ENCODE measurements at regions not wholly inside any gene's neighbourhood (a gene's known extent, or its start where the extent isn't known, plus 50 kb on each side); places are given as distances from the start of the nearest gene placed in this dataset.

DNA sequence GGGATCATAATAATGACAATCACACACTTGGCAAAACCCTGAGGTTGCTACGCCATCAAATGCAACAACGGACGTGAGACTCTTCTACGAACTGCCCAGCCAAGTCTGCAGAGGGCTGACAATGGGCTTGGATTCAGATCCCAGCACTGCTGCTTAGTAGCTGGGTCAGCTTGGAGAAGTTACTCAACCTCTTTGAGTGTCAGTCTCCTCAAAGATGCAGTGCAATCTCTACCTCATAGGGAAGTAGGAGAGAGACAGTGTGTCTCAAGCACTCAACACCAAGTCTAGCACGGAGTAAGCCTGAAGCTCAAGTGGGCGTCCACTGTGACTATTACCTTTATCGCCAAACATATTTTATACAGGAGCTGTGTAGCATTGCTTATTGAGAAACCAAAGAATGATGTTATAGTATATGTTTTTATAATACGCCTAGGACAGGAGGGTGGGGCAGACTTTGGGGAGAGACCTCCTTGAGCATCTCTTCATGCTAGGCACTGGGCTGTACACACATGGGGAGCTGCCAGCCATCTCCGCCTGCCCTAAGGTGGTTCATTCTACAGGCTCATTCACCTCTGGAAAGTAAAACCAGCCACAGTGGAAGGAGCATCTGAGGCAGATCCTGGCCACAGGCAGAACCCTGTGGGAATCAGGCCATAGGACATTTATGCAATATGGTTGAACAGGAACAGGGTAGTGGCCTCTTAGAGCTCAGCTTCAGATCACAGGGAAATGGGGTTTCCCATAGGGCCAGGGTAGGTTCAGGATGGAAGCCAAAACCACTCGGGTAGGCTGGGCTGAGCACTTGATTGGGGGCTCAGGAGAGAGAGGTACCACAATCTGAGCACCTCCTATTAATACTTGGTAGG is 160.2 kb downstream of the MRPL14 start:
- DNase-seq: no peak

DNA sequence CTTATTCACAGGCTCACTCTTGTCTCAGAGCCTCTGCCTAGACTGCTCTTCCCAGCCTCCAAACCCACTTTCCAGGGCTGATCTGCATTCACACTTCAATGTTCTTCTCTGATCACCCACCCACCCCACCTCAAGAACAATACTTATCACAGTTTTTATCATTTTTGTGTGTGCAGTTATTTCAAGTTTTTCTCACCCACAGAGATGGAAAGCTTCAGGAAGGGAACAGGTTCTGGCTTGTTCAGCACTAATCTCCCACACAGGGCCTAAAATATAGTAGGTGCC is 160.9 kb downstream of the MRPL14 start:
- DNase-seq: no peak

DNA sequence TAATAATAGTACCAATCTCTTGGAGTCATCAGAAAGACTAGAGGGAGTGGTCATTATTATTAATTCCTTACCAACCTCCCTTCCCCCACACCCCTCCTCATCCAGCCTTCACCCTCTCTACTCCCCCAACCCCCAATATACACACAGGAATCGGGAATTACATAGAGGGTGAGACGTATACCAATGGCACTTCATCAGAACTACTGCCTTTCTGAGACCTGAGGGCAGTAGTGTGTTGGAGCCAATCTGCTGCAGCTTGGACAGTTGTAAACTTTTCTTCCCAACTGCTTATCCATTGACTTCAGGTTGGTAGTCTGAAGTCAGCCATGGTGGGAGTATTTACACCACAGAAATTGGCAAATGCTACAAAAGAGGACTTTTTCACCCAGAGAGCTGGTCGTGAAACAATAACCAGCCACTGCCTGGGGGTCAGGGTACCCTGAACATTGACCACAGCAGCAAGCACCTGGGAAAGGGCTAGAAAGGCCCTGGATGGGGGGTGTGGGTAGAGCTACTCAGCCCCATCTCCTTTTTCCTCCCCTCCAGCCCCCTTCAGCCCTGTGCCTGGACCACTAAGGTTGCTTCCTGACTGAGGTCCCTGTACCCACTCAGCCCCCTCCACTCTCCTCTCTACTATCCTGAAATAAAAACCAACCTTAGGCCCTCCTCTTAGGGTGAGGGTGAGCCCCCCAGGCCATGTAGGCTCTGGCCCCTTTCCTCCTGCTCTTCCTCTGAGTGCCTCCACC is 161.5 kb downstream of the MRPL14 start:
- no peak for DNase-seq

DNA sequence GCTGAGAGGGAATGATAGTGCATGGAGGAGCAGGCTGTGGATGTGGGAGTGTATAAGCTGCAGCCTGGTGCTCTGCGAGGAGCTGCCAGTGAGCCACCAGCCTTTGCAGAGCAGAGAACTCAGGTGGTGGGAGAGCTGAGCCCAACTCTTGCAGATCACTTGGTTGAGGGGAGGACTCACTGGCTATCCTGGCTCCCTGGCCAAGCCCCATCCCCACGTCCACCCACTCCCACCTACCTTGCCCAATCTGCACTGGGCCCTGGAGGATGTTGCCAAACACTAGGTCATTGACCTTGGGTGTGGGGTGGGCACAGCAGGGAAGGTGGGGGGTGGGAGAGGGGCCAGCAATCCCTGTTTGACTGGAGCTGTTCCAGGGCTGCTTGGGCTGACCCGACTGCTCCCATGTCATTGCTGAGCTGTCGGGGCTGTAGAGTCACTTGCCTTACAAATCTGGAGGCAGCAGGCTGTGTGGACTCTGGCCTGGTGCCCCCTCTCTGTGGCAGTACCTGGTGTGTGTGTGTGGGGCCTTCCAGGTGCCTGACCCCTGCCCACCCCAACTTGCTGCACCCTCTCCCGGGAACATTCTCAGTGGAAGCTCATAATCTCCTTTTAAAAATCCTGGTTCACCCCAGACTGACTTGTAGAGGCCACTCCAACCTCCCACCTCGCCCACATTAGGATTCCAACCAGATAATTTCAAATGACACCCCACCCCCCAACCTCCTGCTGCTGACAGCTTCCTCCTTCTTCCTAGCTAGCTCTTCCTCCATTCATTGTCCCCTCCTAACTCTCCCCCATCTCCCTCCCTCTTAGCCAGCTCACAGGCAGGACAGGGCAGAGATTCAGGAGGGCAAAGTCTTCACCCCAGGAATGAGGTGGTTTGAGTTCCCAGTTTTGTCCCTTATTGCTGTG is 162.3 kb downstream of the MRPL14 start:
- no peak for DNase-seq

DNA sequence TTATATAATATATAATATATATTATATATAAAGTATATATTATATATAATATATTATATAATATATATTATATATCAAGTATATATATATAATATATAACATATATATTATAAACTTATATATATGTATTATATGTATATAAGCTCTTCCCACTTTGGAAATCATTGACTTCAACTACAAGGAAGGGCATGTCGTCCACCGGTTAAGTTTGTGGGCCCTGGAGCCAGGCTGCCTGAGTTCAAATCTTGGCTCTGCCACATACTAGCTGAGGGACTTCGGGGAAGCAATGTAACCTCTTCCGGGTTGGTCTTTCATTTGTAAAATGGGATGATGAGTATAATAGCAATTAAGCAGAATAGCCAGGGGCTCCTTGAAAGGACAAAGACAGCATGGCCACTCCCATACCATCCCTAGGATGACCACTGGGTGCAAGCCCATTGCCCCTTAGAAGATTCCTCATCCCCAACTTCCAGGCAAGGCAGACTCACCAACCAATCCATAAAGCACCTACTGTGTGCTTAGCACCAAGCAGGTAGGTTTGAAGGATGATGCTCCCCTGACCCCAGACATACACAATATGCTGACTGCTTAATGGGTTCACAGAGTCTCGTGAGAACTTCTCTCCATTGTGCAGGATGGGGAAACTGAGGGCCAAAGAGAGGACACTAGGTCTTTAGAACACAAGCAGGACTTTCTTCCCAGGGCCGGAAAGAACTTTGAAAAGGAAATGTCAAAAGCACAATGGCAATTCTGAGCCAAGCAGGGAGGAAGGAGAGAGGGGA is 163.2 kb downstream of the MRPL14 start:
- no peak for DNase-seq

DNA sequence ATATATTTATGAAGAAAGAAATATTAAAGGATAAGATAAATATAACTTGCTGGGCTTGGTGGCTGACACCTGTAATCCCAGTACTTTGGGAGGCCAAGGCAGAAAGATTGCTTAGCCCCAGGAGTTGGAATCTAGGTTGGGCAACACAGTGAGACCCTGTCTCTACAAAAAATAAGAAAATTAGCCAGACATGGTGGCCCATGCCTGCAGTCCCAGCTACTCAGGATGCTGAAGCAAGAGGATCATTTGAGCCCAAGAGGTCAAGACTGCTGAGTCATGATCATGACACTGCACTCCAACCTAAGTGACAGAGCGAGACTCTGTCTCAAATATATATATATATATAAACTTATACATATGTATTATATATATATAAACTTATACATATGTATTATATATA is 164.0 kb downstream of the MRPL14 start:
- DNase-seq: no peak

DNA sequence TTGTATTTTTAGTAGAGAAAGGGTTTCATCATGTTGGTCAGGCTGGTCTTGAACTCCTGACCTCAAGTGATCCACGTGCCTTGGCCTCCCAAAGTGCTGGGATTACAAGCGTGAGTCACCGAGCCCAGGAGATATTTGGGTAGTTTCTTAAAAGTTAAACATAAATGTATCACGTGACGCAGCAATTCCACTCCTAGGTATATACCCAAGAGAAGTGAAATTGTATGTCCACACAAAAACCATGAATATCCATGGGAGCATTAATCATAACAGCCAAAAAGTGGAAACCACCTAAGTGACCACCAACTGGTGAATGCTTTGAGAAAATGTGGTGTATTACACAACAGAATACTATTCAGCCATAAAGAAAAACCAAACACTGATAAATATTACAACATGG is 164.8 kb downstream of the MRPL14 start:
- peak; percentile 18 for DNase-seq

DNA sequence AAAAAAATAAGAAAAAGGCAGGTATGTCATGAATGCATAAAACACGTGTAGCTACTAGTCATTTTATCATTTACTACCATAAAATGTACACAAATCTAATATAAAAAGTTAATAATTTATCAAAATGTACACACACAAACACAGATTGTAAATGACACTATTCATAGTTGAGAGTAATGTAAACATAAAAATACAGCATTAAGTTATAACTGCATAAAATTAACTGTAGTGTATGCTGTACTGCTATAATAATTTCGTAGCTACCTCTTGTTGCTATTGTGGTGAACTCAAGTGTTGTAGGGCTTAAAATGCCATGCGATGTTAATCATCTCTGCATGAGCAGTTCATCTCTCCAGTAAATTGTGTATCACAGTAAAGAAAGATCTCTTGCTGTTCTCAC is 170.0 kb downstream of the MRPL14 start:
- no peak for DNase-seq

DNA sequence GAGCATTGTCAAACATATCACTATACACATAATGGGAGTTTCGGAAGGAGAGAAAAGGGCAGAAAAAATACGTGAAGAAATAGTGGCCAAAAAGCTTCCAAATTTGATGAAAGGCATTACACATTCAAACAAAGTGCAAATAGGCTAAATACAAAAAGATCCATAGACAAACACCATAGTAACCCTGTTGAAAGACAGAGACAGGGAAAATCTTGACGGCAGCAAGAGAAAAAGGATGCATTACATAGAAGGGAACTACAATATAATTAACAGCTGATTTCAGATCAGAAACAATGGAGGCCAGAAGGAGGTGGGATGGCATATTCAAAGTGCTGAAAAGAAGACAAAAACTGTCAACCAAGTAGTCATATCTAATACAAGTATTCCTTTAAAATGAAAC is 170.8 kb downstream of the MRPL14 start:
- no peak for DNase-seq

DNA sequence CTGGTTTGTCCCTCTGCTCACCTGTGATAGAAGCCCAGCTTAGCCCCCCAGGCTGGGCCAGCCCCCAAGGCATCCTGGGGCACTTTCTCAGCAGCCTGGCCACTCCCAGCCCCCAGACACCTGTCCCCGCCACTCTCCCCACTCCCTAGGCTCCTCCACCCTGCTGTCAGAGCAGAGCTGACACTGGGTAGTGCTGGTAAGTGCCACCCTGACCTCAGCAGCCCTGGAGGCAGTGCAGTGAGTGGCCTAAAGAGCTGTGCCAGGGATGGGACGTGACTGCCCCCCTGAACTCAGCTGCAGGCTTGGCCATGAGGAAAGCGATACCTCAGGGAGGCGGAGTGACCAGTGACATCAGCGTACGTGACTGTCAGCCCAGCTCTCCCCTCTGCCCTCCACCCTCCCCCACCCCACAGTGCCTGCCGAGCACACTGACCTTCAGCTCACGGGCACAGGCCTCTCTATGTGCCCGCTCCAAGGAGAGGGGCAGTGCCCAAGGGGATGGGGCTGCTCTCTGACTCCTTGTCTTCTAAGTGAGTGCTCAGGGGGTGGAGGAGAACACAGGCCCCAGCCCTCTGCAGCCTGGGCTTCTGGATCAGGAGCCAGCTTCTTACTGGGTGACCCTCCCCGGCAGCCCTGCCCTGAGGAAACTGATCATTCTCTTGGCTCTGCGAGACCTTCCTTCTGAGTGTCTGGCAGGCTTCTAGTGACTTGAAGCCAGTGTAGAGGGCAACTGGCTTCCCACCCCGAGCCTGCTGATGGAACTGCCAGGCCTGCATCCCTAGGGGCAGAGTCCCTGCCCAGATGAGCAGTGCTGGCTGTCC is 172.7 kb downstream of the MRPL14 start:
- no peak for DNase-seq

DNA sequence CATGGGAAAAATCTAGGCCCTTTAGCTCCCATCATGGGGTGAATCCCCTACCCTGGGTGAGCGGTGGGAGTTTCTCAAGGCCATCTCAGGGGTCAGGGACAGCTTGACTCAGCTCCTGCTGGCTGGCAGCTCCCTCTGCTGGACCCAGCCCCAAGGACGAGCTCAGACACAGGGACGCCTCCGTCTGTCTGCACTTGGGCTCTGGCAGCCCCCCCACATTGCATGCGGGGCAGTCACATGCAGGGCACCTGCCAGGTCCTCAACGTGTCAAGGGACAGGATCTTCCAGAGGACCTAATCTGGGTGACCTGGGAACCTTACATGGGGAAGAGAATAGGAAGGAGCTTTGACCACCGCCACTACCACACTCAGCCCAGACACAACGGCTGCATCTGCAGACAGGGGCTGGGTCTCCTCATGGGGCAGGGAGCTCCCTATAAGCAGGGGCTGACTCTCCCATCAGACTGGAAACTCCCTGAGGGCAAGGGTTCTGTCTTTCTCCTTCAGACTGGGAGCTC is 173.4 kb downstream of the MRPL14 start:
- peak; percentile 40 for DNase-seq

DNA sequence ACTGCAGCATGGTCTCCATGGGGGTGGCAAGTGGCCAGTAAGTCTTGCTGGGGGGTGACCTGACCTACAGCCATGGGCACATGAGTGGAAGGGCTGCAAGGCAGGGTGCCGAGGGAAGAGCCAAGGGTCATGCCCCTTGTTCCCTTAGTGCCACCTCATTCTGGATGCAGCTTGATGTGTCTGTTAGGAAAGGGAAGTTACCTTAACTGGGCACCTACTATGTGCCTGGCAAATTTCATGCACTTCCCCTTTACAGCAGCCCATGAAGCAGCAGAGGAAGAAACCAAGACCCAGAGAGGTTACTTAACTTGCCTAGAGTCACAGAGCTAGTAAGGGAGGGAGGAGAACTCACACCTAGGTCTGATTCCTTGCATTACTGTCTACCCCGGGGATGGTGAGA is 174.0 kb downstream of the MRPL14 start:
- no peak for DNase-seq

DNA sequence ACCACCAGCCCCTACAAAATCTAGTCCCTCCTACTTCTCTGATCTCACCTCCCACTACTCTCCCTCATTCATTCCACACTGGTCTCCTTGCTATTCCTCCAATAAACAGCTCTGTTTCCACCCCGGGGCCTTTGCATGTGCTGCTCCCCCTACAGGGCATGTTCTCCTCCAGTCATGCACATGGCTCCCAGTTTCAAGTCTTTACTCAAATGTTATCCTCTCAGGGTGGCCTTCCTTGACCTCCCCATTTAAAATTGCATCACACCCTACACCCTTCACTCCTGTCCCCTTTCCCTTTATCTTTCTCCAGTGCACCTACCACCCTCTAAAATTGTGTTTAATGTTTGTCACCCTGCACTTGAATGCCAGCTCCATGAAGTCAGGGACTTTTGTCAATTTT is 174.5 kb downstream of the MRPL14 start:
- peak; percentile 23 for DNase-seq

DNA sequence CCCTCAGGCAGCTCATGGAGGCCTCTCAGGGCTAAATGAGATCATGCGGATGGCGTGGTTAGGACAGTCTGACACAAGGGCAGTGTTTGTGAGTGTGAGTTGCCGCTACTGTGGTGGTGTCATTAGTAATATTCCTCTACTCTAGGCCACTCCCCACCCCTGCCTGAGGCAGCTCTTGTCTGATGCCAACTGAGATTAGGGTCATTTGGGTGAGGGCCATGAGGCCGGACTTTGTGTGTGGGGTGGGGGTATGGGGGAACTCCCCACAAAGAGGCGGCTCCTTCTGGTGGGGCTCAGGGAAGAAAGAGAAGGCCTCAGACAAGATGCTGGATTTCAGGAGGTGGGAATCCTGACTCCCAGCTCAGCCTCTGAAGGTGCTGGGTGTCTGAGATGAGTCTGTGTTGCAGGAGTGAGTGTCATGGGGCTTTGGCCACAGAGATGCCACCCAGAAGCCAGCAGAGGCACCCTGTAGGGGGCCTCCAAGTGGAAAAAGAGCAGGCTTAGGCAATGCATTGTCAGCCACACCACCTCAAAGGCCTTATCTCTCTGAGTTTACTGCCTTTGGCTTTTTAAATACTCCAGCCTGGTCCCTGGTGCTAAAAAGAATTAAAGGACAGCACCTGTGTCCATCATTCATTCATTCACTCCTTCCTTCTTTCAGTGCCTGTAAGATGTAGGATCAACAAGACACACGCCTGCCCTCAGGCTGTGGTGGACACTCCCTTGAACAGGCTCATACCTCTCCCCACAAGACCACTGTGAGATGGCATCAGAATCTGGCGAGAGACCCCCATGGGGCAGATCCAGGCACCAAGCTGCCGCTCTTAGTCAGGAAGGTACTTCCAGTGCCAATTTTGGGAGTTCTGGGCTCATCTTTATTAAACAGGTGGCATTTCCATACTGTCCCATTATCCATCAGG is 175.2 kb downstream of the MRPL14 start:
- peak; percentile 24 for DNase-seq

DNA sequence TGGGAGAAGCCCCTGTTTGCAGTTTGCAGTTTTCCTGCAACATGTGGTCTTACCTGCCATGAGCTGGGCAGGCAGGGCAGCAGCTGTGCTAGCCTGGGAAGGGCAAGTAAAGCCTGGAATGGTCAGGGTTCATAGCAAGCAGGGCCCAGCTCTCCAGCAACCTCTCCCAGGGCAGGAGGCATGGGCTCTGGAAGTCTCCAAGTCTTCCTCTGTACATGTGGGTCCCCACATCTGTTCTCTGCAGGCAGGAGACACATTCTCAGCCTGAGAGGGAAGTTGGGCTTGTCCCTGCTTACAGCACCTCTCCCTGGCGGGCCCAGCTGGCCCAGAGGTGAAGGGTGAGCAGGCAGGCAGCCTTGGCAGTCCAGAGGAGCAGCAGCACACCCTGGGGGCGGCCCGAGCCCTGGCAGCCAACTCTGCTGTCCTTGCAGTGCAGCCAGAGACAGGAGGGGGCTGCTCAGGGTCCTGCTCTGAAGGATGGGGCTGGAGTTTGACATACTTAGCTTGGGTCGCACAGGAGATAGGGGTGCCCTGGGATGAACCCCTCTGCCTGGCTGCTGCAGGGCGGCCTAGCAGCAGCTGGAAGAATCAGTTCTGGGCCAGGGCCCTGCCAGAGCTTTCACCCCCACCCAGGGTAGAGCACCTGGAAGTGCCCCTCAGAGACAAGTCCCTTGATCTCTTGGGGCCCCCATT is 176.0 kb downstream of the MRPL14 start:
- DNase-seq: peak; percentile 70

DNA sequence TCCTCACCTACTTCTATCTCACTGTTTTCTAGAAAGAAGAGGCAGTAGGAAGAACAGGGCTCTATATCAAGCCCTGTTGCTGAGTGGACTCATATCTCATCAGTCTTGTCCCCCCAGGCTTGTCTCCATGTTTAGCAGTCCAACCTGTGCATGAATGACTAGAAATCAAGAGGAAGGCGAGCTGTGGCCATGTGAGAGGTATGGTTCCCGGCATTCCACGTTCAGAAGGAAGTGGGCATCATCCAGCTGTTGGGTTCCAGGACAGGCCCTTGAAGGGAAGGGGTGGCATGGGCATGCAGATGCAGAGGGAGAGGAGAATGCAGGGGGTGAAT is 176.6 kb downstream of the MRPL14 start:
- no peak for DNase-seq

DNA sequence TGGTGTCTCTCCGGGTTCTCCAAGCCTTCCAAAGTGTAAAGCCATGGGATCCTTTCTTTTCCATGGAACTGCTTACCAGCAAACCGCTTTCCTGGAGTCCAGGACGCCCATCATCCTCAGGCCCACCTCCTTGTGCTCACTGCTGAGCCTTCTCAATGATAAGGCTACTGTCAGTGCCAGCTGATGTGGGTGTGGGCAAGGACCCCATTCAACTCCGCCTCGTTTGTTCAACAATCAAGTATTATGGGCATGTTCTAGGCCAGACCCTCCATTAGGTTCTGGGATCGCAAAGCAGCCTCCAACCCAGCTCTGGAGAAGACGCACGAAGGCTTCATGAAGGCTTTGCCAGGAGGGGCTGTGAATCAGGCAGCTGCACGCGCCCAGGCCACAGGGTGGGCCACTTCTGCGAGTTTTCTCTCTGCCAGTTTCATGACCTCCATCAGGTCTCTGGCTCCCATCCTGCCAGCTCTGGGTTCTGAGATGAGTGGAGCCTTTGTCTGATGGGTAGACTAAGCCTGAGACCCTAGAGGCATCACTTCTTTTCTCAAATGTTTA is 177.1 kb downstream of the MRPL14 start:
- DNase-seq: no peak

DNA sequence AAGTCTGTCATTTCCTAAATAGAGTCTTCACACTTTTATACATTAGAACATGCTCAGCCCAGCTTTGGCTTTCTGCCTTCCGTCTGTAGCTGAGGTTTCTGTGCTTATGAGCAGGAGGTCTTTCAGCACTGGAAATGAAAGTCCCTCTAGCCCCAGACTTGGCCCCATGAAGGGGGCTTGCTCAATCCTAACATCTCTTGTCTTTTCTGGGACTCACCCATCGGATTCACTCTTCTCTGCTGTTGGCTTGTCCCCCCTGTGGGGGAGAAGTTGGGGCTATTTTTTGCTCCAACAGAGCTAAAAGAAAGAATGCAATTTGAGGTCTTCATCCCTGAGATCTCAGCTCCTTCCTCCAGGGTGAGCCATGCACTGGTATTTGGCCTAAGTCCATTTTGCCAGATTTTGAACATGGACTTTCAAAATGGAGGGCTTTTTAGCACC is 177.7 kb downstream of the MRPL14 start:
- DNase-seq: peak; percentile 87

All from fibroblast of skin of scalp (primary cell).